HEK293T (cell line): ENCODE measurements at regions not wholly inside any gene's neighbourhood (a gene's known extent, or its start where the extent isn't known, plus 50 kb on each side); places are given as distances from the start of the nearest gene placed in this dataset.

Experiments
- FOXA1 ChIP-seq: fragments of 450-650 bp; IDR thresholded peaks from 2 replicates; pipeline ENCODE4 v1.6.1; 2016; ENCODE audit warnings: mild to moderate bottlenecking
- FOXM1 ChIP-seq: fragments of 450-650 bp; IDR thresholded peaks from 2 replicates; pipeline ENCODE4 v1.6.1; 2017; ENCODE audit warnings: mild to moderate bottlenecking, borderline replicate concordance
- L3MBTL2 ChIP-seq: fragments of 450-650 bp; conservative IDR thresholded peaks from 2 replicates; pipeline ENCODE4 v1.6.1; 2016; ENCODE audit warnings: mild to moderate bottlenecking

DNA sequence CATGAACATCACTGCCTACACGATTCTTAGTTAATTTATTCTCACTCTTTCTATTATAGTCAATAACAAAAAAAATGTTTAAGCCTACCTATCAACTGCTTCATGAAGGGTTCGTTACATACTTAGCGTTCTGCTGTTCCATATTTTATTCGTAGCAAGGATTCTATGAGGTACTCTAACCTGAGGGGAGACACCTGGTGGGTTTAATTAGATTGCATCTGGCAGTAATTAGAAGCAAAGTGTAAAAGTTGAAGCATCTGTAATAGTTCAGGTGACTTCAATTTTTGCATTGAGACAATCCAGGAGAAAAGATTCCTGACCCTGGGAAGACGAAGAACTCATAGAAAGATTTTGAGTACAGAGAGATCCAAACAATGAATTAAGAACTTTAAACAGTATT lies 1655.8 kb upstream of the TENM3 start:
- TF ChIP-seq FOXM1: no peak
- no peak for TF ChIP-seq L3MBTL2
- TF ChIP-seq FOXA1: no peak
